ENCODE measurements at regions not wholly inside any gene's neighbourhood (a gene's known extent, or its start where the extent isn't known, plus 50 kb on each side); places are given as distances from the start of the nearest gene placed in this dataset.

DNA sequence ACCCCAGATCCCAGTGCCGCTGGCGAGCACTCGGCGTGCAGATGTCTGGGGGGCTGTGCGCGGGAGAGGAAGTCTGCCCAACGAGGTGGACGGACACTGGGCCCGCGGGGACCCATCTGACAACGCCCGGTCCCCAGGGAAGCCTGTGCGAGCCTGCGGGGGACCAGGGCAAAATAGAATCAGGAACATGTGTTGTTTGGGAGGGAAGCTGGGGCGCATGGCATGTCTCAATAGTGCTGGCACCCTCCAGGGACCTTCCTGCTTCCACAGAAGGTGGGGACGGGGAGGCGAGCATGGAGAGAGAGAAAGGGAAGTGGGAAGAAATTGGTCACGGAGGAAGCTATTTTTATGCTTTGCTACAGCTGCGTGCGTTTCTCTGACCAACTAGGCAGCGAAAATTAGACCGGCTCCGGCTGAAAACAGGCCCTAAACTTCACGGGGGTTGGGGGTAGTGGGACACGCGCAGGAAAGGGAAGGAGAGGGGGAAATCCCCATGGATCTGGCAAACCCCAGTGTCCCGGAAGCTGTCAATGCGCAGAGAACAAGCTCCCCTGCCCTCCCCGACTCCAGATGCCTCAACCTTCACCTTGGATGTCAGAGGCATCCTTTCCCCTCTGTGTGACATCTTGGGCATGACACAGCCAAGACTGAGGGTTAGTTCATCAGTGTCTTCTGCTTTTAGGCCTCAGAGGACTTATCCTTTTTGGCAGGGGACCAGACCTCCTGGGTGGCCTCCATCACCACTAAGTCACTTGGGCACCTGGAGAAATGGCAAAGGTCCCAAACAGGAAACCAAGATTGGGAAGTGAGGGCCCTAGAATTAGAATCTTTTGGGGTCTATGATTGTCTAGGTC is 169.8 kb upstream of the BCOR start:
- Histone ChIP-seq H3K27me3 (no peaks in the 10 kb centered on the region), H3K9me3 (no peaks in the 10 kb centered on the region), H3K4me1 (peaks cover 17% of the 10 kb centered on the region), H3K4me3 (ENCODE audit: low read depth, low read length) (peak overlapping the region; percentile 43), H3K36me3 (no peaks in the 10 kb centered on the region)
- TF ChIP-seq, protein P1, sequence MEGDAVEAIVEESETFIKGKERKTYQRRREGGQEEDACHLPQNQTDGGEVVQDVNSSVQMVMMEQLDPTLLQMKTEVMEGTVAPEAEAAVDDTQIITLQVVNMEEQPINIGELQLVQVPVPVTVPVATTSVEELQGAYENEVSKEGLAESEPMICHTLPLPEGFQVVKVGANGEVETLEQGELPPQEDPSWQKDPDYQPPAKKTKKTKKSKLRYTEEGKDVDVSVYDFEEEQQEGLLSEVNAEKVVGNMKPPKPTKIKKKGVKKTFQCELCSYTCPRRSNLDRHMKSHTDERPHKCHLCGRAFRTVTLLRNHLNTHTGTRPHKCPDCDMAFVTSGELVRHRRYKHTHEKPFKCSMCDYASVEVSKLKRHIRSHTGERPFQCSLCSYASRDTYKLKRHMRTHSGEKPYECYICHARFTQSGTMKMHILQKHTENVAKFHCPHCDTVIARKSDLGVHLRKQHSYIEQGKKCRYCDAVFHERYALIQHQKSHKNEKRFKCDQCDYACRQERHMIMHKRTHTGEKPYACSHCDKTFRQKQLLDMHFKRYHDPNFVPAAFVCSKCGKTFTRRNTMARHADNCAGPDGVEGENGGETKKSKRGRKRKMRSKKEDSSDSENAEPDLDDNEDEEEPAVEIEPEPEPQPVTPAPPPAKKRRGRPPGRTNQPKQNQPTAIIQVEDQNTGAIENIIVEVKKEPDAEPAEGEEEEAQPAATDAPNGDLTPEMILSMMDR (IDR thresholded peaks at IDR 0.05; ENCODE audit: low read depth, low read length), result no peak
- no peak for DNase-seq

DNA sequence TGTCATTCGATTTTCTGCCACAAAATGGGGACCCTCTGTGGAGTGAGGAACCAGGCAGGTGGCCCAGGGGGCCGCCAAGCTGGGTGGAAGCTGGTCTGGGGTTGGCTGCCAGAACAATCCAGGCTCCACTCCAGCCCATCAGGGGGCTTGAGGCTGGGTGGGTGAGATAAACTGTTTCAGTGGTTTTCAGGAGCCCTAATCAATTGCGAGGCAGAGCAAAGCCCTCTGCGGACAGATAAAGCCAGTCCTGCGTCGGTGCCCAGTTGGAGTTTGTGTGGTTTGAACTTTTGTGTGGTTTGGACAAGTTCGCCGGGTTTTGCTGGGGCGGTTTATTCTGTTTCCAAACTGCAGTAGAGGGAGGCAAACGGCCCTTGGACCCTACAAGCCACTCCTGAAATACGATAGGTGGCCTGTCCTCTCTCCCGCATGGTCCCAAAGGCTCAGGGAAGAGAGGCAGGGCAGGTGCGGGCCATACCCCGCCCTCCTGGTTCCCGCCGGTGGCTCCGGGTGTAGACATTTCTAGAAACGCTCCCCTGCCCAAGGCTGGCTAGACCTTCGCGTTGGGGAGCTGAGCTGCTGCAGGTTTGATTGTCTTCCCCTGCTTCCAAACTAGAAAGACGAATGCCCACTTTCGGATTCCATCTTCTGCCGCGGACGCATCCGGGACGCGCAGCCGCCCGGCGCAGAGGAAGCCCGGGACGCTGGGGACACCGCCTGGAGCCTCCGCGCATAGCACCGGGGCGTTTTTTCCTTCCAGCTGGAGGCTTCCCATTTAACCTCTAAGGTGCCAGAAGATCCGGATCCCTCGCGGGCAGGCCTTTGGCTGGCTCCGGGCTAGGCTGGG is 169.0 kb upstream of the BCOR start:
- Histone ChIP-seq H3K4me3 (ENCODE audit: low read depth, low read length) (peak overlapping the region; percentile 43), H3K9me3 (no peaks in the 10 kb centered on the region), H3K27me3 (no peaks in the 10 kb centered on the region), H3K36me3 (no peaks in the 10 kb centered on the region), H3K4me1 (peaks cover 14% of the 10 kb centered on the region)
- TF ChIP-seq, protein P1 (IDR thresholded peaks at IDR 0.05; ENCODE audit: low read depth, low read length), result peak; percentile 65
- peak; percentile 81 for DNase-seq

DNA sequence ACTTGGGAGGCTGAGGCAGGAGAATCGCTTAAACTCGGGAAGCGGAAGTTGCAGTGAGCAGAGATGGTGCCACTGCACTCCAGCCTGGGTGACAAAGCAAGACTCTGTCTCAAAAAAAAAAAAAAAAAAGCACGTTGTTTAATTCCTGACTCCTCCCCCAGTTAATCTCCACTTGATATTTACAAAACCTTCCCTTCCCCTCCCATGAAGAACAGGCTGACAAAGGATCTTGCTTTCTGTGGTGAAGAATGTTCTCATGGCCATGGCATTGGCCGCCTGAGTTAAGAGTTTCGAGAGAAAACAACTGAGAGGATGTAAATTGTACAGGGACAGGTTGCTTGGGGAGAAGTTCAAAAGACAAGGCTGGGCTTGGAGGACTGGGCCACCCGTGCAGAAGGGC is 168.2 kb upstream of the BCOR start:
- no peaks in the 10 kb centered on the region for H3K36me3 ChIP-seq
- TF ChIP-seq, protein P1 (IDR thresholded peaks at IDR 0.05; ENCODE audit: low read depth, low read length), result no peak
- H3K4me1 ChIP-seq, result peaks cover 14% of the 10 kb centered on the region
- no peaks in the 10 kb centered on the region for H3K9me3 ChIP-seq
- no peaks in the 10 kb centered on the region for H3K27me3 ChIP-seq
- no peak overlapping the region for H3K4me3 ChIP-seq (ENCODE audit: low read depth, low read length)
- no peak for DNase-seq

DNA sequence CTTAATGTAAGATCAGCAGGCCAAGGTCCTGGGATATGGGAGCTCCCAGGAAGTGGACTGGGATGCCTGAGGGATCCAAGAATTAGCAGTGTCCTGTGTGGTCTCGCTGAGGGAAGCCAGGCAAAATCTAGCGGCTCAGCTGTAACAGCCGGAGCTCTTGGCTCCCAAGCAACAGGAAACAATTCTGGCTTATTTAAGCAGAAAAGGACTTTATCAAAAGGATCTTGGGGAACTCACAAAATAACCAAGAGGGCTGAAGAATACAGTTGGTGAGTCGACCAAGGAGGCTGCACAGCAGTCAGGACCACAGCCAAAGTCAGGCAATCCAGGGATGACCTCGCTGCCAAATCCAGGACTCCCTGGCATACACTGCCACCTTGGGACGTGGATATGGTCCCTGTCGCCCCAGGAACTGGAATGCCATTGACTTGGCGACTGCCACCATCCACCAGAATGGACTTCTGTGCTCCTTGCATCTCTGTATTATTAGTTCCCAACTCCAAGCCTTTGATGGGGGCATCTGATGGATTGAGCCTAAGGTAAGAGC is 165.3 kb upstream of the BCOR start:
- TF ChIP-seq, protein P1 (IDR thresholded peaks at IDR 0.05; ENCODE audit: low read depth, low read length), result no peak; the same call in 1 of the 2 replicates
- no peaks in the 10 kb centered on the region for H3K9me3 ChIP-seq
- DNase-seq, result no peak
- no peaks in the 10 kb centered on the region for H3K36me3 ChIP-seq
- no peak overlapping the region for H3K4me3 ChIP-seq (ENCODE audit: low read depth, low read length)
- H3K4me1 ChIP-seq, result peaks cover 12% of the 10 kb centered on the region
- no peaks in the 10 kb centered on the region for H3K27me3 ChIP-seq

DNA sequence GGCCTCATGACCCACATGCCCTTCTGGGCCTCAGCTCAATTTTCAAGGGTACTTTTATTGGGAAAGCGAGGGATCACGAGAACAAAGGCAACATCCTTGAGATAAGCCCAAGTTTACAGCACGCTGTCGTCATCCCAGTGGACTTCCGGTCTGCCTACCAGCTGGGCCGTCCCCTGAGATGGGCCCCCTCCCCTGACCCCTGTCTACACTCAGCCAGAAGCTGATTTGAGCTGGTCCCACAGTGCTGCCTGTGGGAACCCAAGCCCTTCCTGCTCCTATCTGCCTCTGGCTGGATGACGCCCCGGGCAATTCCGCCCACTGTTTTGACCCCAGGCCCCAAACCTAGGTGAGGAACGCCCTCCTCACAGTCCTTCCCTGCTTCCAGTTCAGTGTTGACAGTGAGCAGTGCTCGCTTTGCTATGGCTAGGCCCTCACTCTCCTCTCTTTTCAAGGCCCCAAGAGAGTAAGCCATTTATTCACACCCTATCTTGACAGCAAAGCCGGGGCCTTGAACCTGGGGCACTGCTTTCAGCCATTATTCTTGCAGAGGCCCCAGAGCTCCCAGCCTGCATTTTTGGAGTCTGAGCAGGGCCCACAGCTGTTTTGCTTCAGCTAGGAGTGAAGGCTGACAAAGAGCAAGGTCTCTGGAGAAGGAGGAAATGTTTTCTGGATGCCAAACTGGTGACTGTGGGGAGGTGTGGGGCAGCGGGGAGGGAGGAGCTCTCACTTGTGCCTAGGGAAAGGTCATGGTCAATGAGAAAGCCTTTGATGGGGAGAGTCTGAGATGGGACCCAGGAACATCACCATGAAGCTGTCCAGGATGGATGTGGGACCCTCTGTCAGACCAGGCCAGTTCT is 164.6 kb upstream of the BCOR start:
- Histone ChIP-seq H3K36me3 (no peaks in the 10 kb centered on the region), H3K9me3 (no peaks in the 10 kb centered on the region), H3K4me3 (ENCODE audit: low read depth, low read length) (no peak overlapping the region), H3K4me1 (peaks cover 5% of the 10 kb centered on the region), H3K27me3 (no peaks in the 10 kb centered on the region)
- TF ChIP-seq, protein P1 (IDR thresholded peaks at IDR 0.05; ENCODE audit: low read depth, low read length), result no peak
- no peak for DNase-seq

All from BE2C (cell line).